Muscle layer of duodenum (tissue), 2 donors: ENCODE measurements at regions not wholly inside any gene's neighbourhood (a gene's known extent, or its start where the extent isn't known, plus 50 kb on each side); places are given as distances from the start of the nearest gene placed in this dataset.
"Not testable (repeated sequence)": the region's sequence is repeated elsewhere in the genome, so short reads cannot be mapped to it uniquely, and the experiment has no call there.

Source experiments
- H3K27ac ChIP-seq: one replicate; pipeline ENCODE4 v1.7.0; 2013; ENCODE audit warnings: mild to moderate bottlenecking, low read length
- H3K27me3 ChIP-seq: one replicate; pipeline ENCODE4 v1.7.0; 2013; ENCODE audit warnings: low read depth, mild to moderate bottlenecking, control low read depth, low read length
- H3K36me3 ChIP-seq, 2 donors: one replicate each; pipeline ENCODE4 v1.7.0; 2013; ENCODE audit warnings: low read length in 2 of 2, control low read depth in 1 of 2, mild to moderate bottlenecking in 1 of 2; ENCODE audit not compliant: insufficient read depth in 2 of 2, control insufficient read depth in 1 of 2
- H3K4me1 ChIP-seq, 2 donors: one replicate each; pipeline ENCODE4 v1.7.0; 2013; ENCODE audit warnings: low read length in 2 of 2, mild to moderate bottlenecking in 2 of 2, control low read depth in 1 of 2, moderate library complexity in 1 of 2; ENCODE audit not compliant: insufficient read depth in 2 of 2, control insufficient read depth in 1 of 2
- H3K4me3 ChIP-seq, 2 donors: one replicate each; pipeline ENCODE4 v1.7.0; 2013; ENCODE audit warnings: low read length in 2 of 2, low read depth in 1 of 2, mild to moderate bottlenecking in 1 of 2
- H3K9me3 ChIP-seq, 2 donors: one replicate each; pipeline ENCODE4 v1.7.0; 2013; ENCODE audit warnings: low read length in 2 of 2, control low read depth in 1 of 2, mild to moderate bottlenecking in 1 of 2; ENCODE audit not compliant: control insufficient read depth in 1 of 2
- donor health status: healthy.

DNA sequence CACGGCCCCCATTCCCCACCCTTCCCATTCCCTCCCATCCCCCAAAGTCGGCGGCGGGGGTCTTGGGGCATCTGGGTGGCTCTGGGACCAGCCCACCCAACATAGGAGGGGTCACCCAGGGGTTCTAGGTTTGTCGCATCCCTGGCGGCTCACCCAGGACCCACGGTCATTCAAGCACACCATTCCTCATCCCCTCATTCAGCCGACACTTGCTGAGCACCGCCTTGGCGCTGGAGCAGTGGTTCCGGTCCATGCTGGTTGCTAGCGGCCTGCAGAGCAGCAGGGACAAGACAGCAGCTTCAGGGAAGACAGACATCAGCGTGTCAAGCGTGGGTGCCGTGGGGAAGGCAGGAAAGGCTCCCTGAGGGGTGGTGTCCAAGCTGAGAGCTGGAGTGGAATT is 50.5 kb upstream of the OTOS start:
- Histone ChIP-seq H3K4me3 (no peak overlapping the region), H3K9me3 (no peaks in the 10 kb centered on the region), H3K27me3 (no peaks in the 10 kb centered on the region), H3K36me3 (no peaks in the 10 kb centered on the region), H3K27ac (no peak overlapping the region), H3K4me1 (no peaks in the 10 kb centered on the region)

- no peak overlapping the region for H3K4me3 ChIP-seq
- H3K27ac ChIP-seq, result no peak overlapping the region
- H3K36me3 ChIP-seq, result no peaks in the 10 kb centered on the region
- H3K9me3 ChIP-seq, result no peaks in the 10 kb centered on the region
- no peaks in the 10 kb centered on the region for H3K4me1 ChIP-seq
- H3K27me3 ChIP-seq, result no peaks in the 10 kb centered on the region
Observed at GRCh38 chr2:240192661-240193060, 52.2 kb upstream of the OTOS start.

GRCh38 chr2:240194341-240194762 is 53.9 kb upstream of the OTOS start:
- H3K36me3 ChIP-seq, H3K9me3 ChIP-seq, H3K27ac ChIP-seq, H3K4me1 ChIP-seq, H3K27me3 ChIP-seq, H3K4me3 ChIP-seq: not testable (repeated sequence)

DNA sequence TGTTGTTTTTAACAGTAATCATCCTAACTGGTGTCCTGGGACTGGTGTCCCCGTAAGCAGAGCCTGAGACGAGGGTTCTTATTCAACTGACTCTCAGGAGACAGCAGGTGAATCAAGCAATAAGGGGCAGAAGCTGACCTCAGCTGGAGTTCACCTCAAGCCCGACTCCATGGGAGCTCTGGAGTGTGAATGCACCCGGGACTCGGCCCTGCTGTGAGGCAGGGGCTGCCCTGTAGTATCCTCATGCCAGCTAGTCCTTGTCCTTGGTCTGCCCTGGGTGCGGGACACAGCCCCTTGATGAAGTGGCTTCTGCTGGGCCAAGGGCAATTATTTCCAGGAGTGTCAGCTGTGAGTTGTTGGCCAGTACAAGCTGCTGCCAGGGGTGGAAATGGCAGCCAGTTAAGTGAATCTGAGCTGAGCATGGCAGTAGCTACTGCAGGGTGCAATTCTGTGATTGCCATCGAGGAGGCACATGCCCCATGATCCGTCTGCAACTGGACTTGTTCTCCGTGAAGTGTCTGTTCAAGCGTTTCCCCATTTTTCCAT is 54.9 kb upstream of the OTOS start:
- no peaks in the 10 kb centered on the region for H3K4me1 ChIP-seq
- H3K9me3 ChIP-seq, result no peaks in the 10 kb centered on the region
- H3K27me3 ChIP-seq, result no peaks in the 10 kb centered on the region
- H3K4me3 ChIP-seq, result no peak overlapping the region
- no peaks in the 10 kb centered on the region for H3K36me3 ChIP-seq
- no peak overlapping the region for H3K27ac ChIP-seq

DNA sequence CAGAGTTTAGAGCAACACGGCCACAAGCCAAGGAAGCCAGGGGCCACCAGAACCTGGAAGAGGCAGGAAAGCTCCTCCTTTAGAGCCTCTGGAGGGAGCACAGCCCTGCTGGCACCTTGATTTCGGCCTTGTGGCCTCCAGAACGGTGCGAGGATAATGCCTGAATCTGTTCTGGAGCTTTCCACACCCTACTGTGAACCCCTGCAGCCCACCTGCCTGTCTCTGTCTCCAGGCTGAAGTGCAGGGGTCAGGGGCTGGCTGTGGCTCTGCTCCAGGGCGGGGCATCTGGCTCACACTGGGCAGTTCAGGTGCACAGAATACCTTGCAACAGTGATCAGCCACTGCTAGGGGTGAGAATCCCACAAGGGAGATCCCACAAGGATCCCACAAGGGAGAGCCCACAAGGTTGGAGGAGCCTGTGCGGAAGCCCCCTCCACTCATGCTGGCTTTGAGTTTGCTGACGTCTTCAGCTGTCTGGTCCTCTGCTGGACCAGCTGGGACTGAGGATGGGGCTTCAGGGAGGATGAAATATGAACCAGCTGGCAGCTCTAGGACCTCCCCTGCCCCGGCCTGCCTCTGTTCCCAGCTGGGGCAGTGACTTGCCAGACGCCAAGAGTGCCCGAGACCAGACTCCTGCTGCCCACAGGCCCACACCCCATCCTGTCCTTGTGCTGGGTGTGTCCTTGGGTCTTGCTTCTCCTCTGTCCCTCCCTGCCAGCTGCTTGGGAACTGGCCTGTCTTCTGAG is 56.4 kb upstream of the OTOS start:
- H3K27me3 ChIP-seq, result no peaks in the 10 kb centered on the region
- no peak overlapping the region for H3K4me3 ChIP-seq
- no peaks in the 10 kb centered on the region for H3K9me3 ChIP-seq
- no peaks in the 10 kb centered on the region for H3K4me1 ChIP-seq
- H3K36me3 ChIP-seq, result no peaks in the 10 kb centered on the region
- H3K27ac ChIP-seq, result no peak overlapping the region

GRCh38 chr2:240197462-240198139 is 57.1 kb upstream of the OTOS start:
- no peaks in the 10 kb centered on the region for H3K9me3 ChIP-seq
- H3K36me3 ChIP-seq, result no peaks in the 10 kb centered on the region
- no peak overlapping the region for H3K27ac ChIP-seq
- H3K4me3 ChIP-seq, result no peak overlapping the region
- H3K4me1 ChIP-seq, result no peaks in the 10 kb centered on the region
- H3K27me3 ChIP-seq, result no peaks in the 10 kb centered on the region

- H3K9me3 ChIP-seq, result no peaks in the 10 kb centered on the region
- H3K4me1 ChIP-seq, result no peaks in the 10 kb centered on the region
- peaks cover under 1% of the 10 kb centered on the region for H3K27me3 ChIP-seq
- H3K4me3 ChIP-seq, result no peak overlapping the region
- H3K36me3 ChIP-seq, result no peaks in the 10 kb centered on the region
- no peak overlapping the region for H3K27ac ChIP-seq
Observed at GRCh38 chr2:240198226-240198625, 57.8 kb upstream of the OTOS start.

GRCh38 chr2:240199133-240199870 is 58.8 kb upstream of the OTOS start:
- H3K4me1 ChIP-seq, result no peaks in the 10 kb centered on the region
- no peaks in the 10 kb centered on the region for H3K9me3 ChIP-seq
- no peaks in the 10 kb centered on the region for H3K36me3 ChIP-seq
- no peak overlapping the region for H3K4me3 ChIP-seq
- H3K27me3 ChIP-seq, result peaks cover 3% of the 10 kb centered on the region
- no peak overlapping the region for H3K27ac ChIP-seq

- peaks cover 3% of the 10 kb centered on the region for H3K27me3 ChIP-seq
- H3K4me1 ChIP-seq, result no peaks in the 10 kb centered on the region
- no peaks in the 10 kb centered on the region for H3K9me3 ChIP-seq
Observed at GRCh38 chr2:240200230-240201051, 60.0 kb upstream of the OTOS start.

DNA sequence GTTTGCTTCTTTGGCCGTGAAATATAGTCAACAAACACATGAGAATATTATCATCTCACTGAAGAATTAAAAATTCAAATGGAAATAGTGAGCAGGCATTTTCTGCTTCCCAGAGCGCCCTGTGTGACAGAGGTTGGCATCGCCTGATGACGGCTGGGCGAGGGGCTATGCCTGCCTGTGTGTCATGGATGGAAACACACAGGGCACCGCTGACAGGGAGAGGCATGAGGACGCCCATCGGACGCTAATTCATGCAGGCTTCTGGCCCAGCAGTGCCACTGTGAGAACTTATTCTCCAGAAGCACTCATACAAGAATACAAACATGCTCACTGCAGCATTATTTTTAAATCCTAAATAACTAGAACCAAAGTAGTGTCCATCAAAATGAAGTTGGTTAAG is 61.4 kb upstream of the OTOS start:
- H3K4me1 ChIP-seq, result no peaks in the 10 kb centered on the region
- H3K36me3 ChIP-seq, result no peaks in the 10 kb centered on the region

More at GRCh38 chr2:240200230-240201051, 60.0 kb upstream of the OTOS start:
- Histone ChIP-seq H3K36me3 (no peaks in the 10 kb centered on the region), H3K4me3 (no peak overlapping the region), H3K27ac (no peak overlapping the region)

More for the DNA sequence above, 61.4 kb upstream of the OTOS start:
- Histone ChIP-seq H3K27me3 (peaks cover 3% of the 10 kb centered on the region), H3K27ac (no peak overlapping the region), H3K9me3 (peaks cover 0 to 4% of the 10 kb centered on the region in 2 donors), H3K4me3 (no peak overlapping the region)
